Keratinocyte (primary cell): ENCODE measurements at regions not wholly inside any gene's neighbourhood (a gene's known extent, or its start where the extent isn't known, plus 50 kb on each side); places are given as distances from the start of the nearest gene placed in this dataset.

Experiments used
- DNase-seq: peaks from one replicate; pipeline ENCODE4 v3.0.0-alpha.2; 2011; ENCODE audit warnings: low read depth, missing footprints, low spot score
- FAIRE-seq: peaks from 2 replicates; lab custom pipeline; 2011; peaks lifted over from hg19 to GRCh38; lab: Jason Lieb, UNC
- H2AFZ ChIP-seq: 2 replicates; pipeline ENCODE4 v1.6.0; 2012; ENCODE audit warnings: low read length, control low read depth, inconsistent platforms; ENCODE audit not compliant: control insufficient read depth
- H3K27ac ChIP-seq: 2 replicates; pipeline ENCODE4 v1.5.1; 2011; ENCODE audit warnings: low read length; ENCODE audit not compliant: control insufficient read depth, insufficient read depth
- H3K27me3 ChIP-seq: 3 replicates; pipeline ENCODE4 v1.6.0; 2011; ENCODE audit warnings: low read length; ENCODE audit not compliant: control insufficient read depth, insufficient read depth; ENCODE audit errors: extremely low read depth
- H3K36me3 ChIP-seq, 2 experiments: 2 replicates in 1 of 2; 3 replicates in 1 of 2; pipeline ENCODE4 v1.5.1; 2011; ENCODE audit warnings: low read length in 2 of 2, mild to moderate bottlenecking in 1 of 2; ENCODE audit not compliant: control insufficient read depth in 2 of 2, insufficient read depth in 2 of 2; ENCODE audit errors: extremely low read depth in 1 of 2
- H3K4me1 ChIP-seq: 3 replicates; pipeline ENCODE4 v1.5.1; 2011; ENCODE audit warnings: low read length; ENCODE audit not compliant: control insufficient read depth, insufficient read depth; ENCODE audit errors: extremely low read depth
- H3K4me2 ChIP-seq: 3 replicates; pipeline ENCODE4 v1.6.0; 2011; ENCODE audit warnings: low read depth, low read length; ENCODE audit not compliant: control insufficient read depth, insufficient read depth; ENCODE audit errors: extremely low read depth
- H3K4me3 ChIP-seq, 3 experiments: fragments of 200-600 bp in 1 of 3; sonication (generic) in 1 of 3; 2 replicates in 2 of 3; 3 replicates in 1 of 3; pipeline ENCODE4 v1.5.1; 2011 to 2016; ENCODE audit warnings: low read length in 3 of 3, mild to moderate bottlenecking in 3 of 3, control low read depth in 2 of 3, inconsistent platforms in 1 of 3, low read depth in 1 of 3, mixed read lengths in 1 of 3, mixed run types in 1 of 3, moderate library complexity in 1 of 3; ENCODE audit not compliant: control insufficient read depth in 2 of 3, insufficient read depth in 2 of 3; ENCODE audit errors: extremely low read depth in 1 of 3
- H3K79me2 ChIP-seq: 2 replicates; pipeline ENCODE4 v1.6.0; 2012; ENCODE audit warnings: low read length; ENCODE audit not compliant: control insufficient read depth, insufficient read depth
- H3K9ac ChIP-seq: 3 replicates; pipeline ENCODE4 v1.6.0; 2011; ENCODE audit warnings: low read length; ENCODE audit not compliant: control insufficient read depth, insufficient read depth; ENCODE audit errors: extremely low read depth
- H3K9me1 ChIP-seq: 3 replicates; pipeline ENCODE4 v1.6.0; 2011; ENCODE audit warnings: low read length; ENCODE audit not compliant: control insufficient read depth, insufficient read depth; ENCODE audit errors: extremely low read depth
- H3K9me3 ChIP-seq: 2 replicates; pipeline ENCODE4 v1.5.1; 2012; ENCODE audit warnings: low read depth, low read length; ENCODE audit not compliant: control insufficient read depth
- H4K20me1 ChIP-seq: 3 replicates; pipeline ENCODE4 v1.6.0; 2011; ENCODE audit warnings: low read length; ENCODE audit not compliant: control insufficient read depth, insufficient read depth; ENCODE audit errors: extremely low read depth
- EZH2 ChIP-seq: IDR thresholded peaks from one replicate; pipeline ENCODE4 v1.6.1; 2012; ENCODE audit warnings: inconsistent platforms, mild to moderate bottlenecking, low read length, moderate library complexity
- dilution Hi-C: fragments of 300-500 bp; cut with MboI; formaldehyde crosslinking; loops from one replicate; pipeline ENCODE4 v1.7.0; 2020; ENCODE audit warnings: low sequenced_read_pairs; ENCODE audit not compliant: extremely low pct_ligation_motif_present
- TF ChIP-seq, protein P1 (sequence below), 3 experiments: IDR thresholded peaks in 1 of 3; conservative IDR thresholded peaks in 1 of 3; optimal IDR thresholded peaks in 1 of 3; 2 replicates in 2 of 3; 3 replicates in 1 of 3; pipeline versions ENCODE3 to v1.5.1; 2011; ENCODE audit warnings: low read length in 3 of 3, mild to moderate bottlenecking in 3 of 3, moderate library complexity in 2 of 3, control low read depth in 1 of 3, inconsistent platforms in 1 of 3; ENCODE audit not compliant: insufficient read depth in 2 of 3; ENCODE audit errors: extremely low read depth in 1 of 3

- H3K27ac ChIP-seq: no peak overlapping the region
- H3K4me1 ChIP-seq: peaks cover under 1% of the 10 kb centered on the region
- H3K4me2 ChIP-seq: no peak overlapping the region
- no peak for TF ChIP-seq EZH2
- TF ChIP-seq, protein P1, sequence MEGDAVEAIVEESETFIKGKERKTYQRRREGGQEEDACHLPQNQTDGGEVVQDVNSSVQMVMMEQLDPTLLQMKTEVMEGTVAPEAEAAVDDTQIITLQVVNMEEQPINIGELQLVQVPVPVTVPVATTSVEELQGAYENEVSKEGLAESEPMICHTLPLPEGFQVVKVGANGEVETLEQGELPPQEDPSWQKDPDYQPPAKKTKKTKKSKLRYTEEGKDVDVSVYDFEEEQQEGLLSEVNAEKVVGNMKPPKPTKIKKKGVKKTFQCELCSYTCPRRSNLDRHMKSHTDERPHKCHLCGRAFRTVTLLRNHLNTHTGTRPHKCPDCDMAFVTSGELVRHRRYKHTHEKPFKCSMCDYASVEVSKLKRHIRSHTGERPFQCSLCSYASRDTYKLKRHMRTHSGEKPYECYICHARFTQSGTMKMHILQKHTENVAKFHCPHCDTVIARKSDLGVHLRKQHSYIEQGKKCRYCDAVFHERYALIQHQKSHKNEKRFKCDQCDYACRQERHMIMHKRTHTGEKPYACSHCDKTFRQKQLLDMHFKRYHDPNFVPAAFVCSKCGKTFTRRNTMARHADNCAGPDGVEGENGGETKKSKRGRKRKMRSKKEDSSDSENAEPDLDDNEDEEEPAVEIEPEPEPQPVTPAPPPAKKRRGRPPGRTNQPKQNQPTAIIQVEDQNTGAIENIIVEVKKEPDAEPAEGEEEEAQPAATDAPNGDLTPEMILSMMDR (optimal IDR thresholded peaks at IDR 0.05 in 1 of 3, IDR thresholded peaks at IDR 0.05 in 1 of 3, conservative IDR thresholded peaks at IDR 0.05 in 1 of 3; ENCODE audit: extremely low read depth in 1 of 3, insufficient read depth in 2 of 3, low read length in 3 of 3): no peak
- no peaks in the 10 kb centered on the region for H3K9me3 ChIP-seq
- H3K9me1 ChIP-seq: no peaks in the 10 kb centered on the region
- no peaks in the 10 kb centered on the region for H3K27me3 ChIP-seq
- no peak overlapping the region for H3K4me3 ChIP-seq
- H3K79me2 ChIP-seq: no peaks in the 10 kb centered on the region
- H4K20me1 ChIP-seq: no peaks in the 10 kb centered on the region
- H2AFZ ChIP-seq: no peak overlapping the region
- dilution Hi-C loops: no loop called here
- DNase-seq (no peak), FAIRE-seq (no peak)
- no peak overlapping the region for H3K9ac ChIP-seq
- H3K36me3 ChIP-seq: no peaks in the 10 kb centered on the region
Measured at GRCh38 chr9:86459599-86460155, 105.5 kb upstream of the TUT7 start.

DNA sequence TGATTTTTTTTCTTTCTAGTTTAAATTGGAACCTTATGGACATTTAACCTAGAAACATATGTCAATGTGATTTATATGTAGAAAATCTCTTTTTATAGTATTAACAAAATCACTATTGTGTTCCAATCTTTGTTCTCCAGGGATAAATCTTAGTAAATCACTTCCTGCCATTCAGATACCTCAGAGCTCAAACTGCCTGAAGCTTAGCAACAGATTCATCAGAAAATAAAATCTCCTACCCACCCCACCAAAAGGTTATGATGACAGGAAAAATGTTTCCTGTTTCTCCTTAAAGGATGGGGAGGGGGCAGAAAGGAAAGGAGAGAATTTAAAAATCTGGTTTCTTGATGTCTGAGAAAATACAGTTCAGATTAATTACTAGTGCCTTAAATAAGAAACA, 105.0 kb upstream of the TUT7 start:
- Histone ChIP-seq H3K9me1 (no peaks in the 10 kb centered on the region), H3K9me3 (no peaks in the 10 kb centered on the region), H3K4me2 (no peak overlapping the region), H3K36me3 (no peaks in the 10 kb centered on the region), H4K20me1 (no peaks in the 10 kb centered on the region), H3K4me1 (peaks cover 4% of the 10 kb centered on the region), H3K27ac (no peak overlapping the region), H2AFZ (no peak overlapping the region), H3K27me3 (no peaks in the 10 kb centered on the region), H3K79me2 (no peaks in the 10 kb centered on the region), H3K4me3 (no peak overlapping the region), H3K9ac (no peak overlapping the region)
- no peak for FAIRE-seq
- dilution Hi-C loops: no loop called here
- no peak for DNase-seq
- TF ChIP-seq, protein P1 (optimal IDR thresholded peaks at IDR 0.05 in 1 of 3, IDR thresholded peaks at IDR 0.05 in 1 of 3, conservative IDR thresholded peaks at IDR 0.05 in 1 of 3; ENCODE audit: extremely low read depth in 1 of 3, insufficient read depth in 2 of 3, low read length in 3 of 3): no peak
- no peak for TF ChIP-seq EZH2
